Loucy (cell line): ENCODE measurements at regions not wholly inside any gene's neighbourhood (a gene's known extent, or its start where the extent isn't known, plus 50 kb on each side); places are given as distances from the start of the nearest gene placed in this dataset.

Experiments
- H2AFZ ChIP-seq: fragments of 200-600 bp; sonication (generic); 2 replicates; pipeline ENCODE4 v1.6.0; 2016; ENCODE audit warnings: antibody characterized with exemption, mild to moderate bottlenecking, low read length, moderate library complexity
- H3F3A ChIP-seq: fragments of 200-600 bp; 2 replicates; pipeline ENCODE4 v1.6.0; 2016; ENCODE audit warnings: antibody characterized with exemption, low read depth, mild to moderate bottlenecking
- H3K27me3 ChIP-seq: fragments of 200-600 bp; sonication (generic); 2 replicates; pipeline ENCODE4 v1.6.1; 2014; ENCODE audit warnings: low read length, mild to moderate bottlenecking; ENCODE audit not compliant: insufficient read depth, poor library complexity, severe bottlenecking
- H3K36me3 ChIP-seq: fragments of 200-600 bp; sonication (generic); 2 replicates; pipeline ENCODE4 v1.6.1; 2016; ENCODE audit warnings: low read length; ENCODE audit not compliant: insufficient read depth
- H3K4me1 ChIP-seq: fragments of 200-600 bp; sonication (generic); 2 replicates; pipeline ENCODE4 v1.5.1; 2014; ENCODE audit warnings: low read length, mild to moderate bottlenecking; ENCODE audit not compliant: insufficient read depth, poor library complexity, severe bottlenecking
- H3K4me2 ChIP-seq: fragments of 200-600 bp; sonication (generic); 2 replicates; pipeline ENCODE4 v1.6.0; 2014; ENCODE audit warnings: antibody characterized with exemption, low read length, low read depth, mild to moderate bottlenecking; ENCODE audit not compliant: poor library complexity, severe bottlenecking
- H3K4me3 ChIP-seq: fragments of 200-600 bp; sonication (generic); 2 replicates; pipeline ENCODE4 v1.5.1; 2014; ENCODE audit warnings: low read length, mild to moderate bottlenecking, mixed read lengths; ENCODE audit not compliant: poor library complexity, severe bottlenecking
- H3K79me2 ChIP-seq: fragments of 200-600 bp; sonication (generic); 2 replicates; pipeline ENCODE4 v1.6.1; 2014; ENCODE audit warnings: low read length; ENCODE audit not compliant: insufficient read depth
- H3K9ac ChIP-seq: fragments of 200-600 bp; sonication (generic); 2 replicates; pipeline ENCODE4 v1.6.0; 2014; ENCODE audit warnings: mild to moderate bottlenecking, low read depth, low read length, moderate library complexity; ENCODE audit not compliant: poor library complexity, severe bottlenecking
- H3K9me2 ChIP-seq: fragments of 200-600 bp; sonication (generic); replicated peaks from 2 replicates; pipeline ENCODE4 v1.6.1; 2016; ENCODE audit warnings: low read depth, low read length, mixed read lengths
- H3K9me3 ChIP-seq: fragments of 200-600 bp; sonication (generic); 2 replicates; pipeline ENCODE4 v1.6.1; 2014; ENCODE audit warnings: mild to moderate bottlenecking, antibody characterized with exemption, low read length, low read depth; ENCODE audit not compliant: insufficient read depth
- H4K20me1 ChIP-seq: fragments of 200-600 bp; sonication (generic); 2 replicates; pipeline ENCODE4 v1.6.0; 2014; ENCODE audit warnings: antibody characterized with exemption, low read length, mild to moderate bottlenecking; ENCODE audit not compliant: insufficient read depth, poor library complexity, severe bottlenecking
- CTCF ChIP-seq: fragments of 200-600 bp; sonication (generic); conservative IDR thresholded peaks from 2 replicates; pipeline ENCODE4 v1.5.1; 2014; ENCODE audit warnings: mild to moderate bottlenecking, antibody characterized with exemption, low read length
- EZH2phosphoT487 ChIP-seq: fragments of 200-600 bp; IDR thresholded peaks from 2 replicates; pipeline ENCODE4 v1.6.1; 2018; ENCODE audit warnings: antibody characterized with exemption, mild to moderate bottlenecking, moderate library complexity, borderline replicate concordance

GRCh38 chr5:3698412-3698811, 102.8 kb downstream of the IRX1 start:
- Histone ChIP-seq H3K9me3 (no peaks in the 10 kb centered on the region), H3K27me3 (no peaks in the 10 kb centered on the region), H3K79me2 (no peaks in the 10 kb centered on the region), H3K36me3 (no peaks in the 10 kb centered on the region), H3K9me2 (no peaks in the 10 kb centered on the region), H3K4me2 (no peak overlapping the region), H2AFZ (no peak overlapping the region), H3F3A (no peaks in the 10 kb centered on the region), H3K4me1 (no peaks in the 10 kb centered on the region), H3K4me3 (no peak overlapping the region), H3K9ac (no peak overlapping the region), H4K20me1 (no peaks in the 10 kb centered on the region)
- no peak for TF ChIP-seq EZH2phosphoT487
- no peak for TF ChIP-seq CTCF

- Histone ChIP-seq H3K4me3 (no peak overlapping the region), H4K20me1 (no peaks in the 10 kb centered on the region), H3K9me3 (no peaks in the 10 kb centered on the region), H3K79me2 (no peaks in the 10 kb centered on the region), H3K4me2 (peak overlapping the region; percentile 29), H3K9me2 (no peaks in the 10 kb centered on the region), H3K36me3 (no peaks in the 10 kb centered on the region), H3K4me1 (no peaks in the 10 kb centered on the region), H2AFZ (no peak overlapping the region), H3K9ac (no peak overlapping the region), H3F3A (no peaks in the 10 kb centered on the region), H3K27me3 (no peaks in the 10 kb centered on the region)
- TF ChIP-seq EZH2phosphoT487 (no peak), CTCF (no peak)
Measured at GRCh38 chr5:3701694-3702093, 106.1 kb downstream of the IRX1 start.

- no peak overlapping the region for H3K9ac ChIP-seq
- H3K4me3 ChIP-seq, result no peak overlapping the region
- no peak overlapping the region for H2AFZ ChIP-seq
- H3K79me2 ChIP-seq, result no peaks in the 10 kb centered on the region
- H3K36me3 ChIP-seq, result no peaks in the 10 kb centered on the region
- H4K20me1 ChIP-seq, result no peaks in the 10 kb centered on the region
- no peaks in the 10 kb centered on the region for H3K4me1 ChIP-seq
- no peaks in the 10 kb centered on the region for H3K9me3 ChIP-seq
- H3K9me2 ChIP-seq, result no peaks in the 10 kb centered on the region
- no peaks in the 10 kb centered on the region for H3K27me3 ChIP-seq
- TF ChIP-seq CTCF, result no peak
- no peak for TF ChIP-seq EZH2phosphoT487
- no peak overlapping the region for H3K4me2 ChIP-seq
- H3F3A ChIP-seq, result no peaks in the 10 kb centered on the region
Measured at GRCh38 chr5:3704661-3705060, 109.0 kb downstream of the IRX1 start.
